ENCODE measurements at regions not wholly inside any gene's neighbourhood (a gene's known extent, or its start where the extent isn't known, plus 50 kb on each side); places are given as distances from the start of the nearest gene placed in this dataset.

DNA sequence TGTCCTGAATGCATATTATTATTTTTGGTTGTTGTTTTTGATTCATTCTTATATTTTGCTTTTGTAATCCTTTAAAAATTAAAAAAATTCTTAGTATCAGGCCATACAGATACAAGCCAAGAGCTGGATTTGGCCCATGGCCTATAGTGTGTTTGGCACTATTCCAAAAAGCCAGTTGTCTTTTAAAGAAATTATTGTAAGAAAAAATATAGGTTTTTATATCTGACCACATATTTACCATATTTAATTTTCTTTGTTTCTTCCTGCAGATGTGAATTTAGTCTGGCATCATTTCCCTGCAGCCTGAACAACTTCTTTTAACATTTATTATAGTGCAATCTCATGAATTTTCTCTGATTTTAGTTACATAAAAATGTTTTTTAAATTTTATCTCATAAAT lies 652.8 kb upstream of the NR3C2 start:
- no peak for TF ChIP-seq PPARA (CRISPR knock-in tag; IDR thresholded peaks at IDR 0.05; ENCODE audit: borderline replicate concordance)
- no peak for TF ChIP-seq GLIS3 (CRISPR knock-in tag; IDR thresholded peaks at IDR 0.05)
- TF ChIP-seq, protein P1, sequence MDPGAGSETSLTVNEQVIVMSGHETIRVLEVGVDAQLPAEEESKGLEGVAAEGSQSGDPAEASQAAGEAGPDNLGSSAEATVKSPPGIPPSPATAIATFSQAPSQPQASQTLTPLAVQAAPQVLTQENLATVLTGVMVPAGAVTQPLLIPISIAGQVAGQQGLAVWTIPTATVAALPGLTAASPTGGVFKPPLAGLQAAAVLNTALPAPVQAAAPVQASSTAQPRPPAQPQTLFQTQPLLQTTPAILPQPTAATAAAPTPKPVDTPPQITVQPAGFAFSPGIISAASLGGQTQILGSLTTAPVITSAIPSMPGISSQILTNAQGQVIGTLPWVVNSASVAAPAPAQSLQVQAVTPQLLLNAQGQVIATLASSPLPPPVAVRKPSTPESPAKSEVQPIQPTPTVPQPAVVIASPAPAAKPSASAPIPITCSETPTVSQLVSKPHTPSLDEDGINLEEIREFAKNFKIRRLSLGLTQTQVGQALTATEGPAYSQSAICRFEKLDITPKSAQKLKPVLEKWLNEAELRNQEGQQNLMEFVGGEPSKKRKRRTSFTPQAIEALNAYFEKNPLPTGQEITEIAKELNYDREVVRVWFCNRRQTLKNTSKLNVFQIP (CRISPR knock-in tag; IDR thresholded peaks at IDR 0.05; ENCODE audit: borderline replicate concordance, low read depth): no peak
- ATAC-seq: no peak

DNA sequence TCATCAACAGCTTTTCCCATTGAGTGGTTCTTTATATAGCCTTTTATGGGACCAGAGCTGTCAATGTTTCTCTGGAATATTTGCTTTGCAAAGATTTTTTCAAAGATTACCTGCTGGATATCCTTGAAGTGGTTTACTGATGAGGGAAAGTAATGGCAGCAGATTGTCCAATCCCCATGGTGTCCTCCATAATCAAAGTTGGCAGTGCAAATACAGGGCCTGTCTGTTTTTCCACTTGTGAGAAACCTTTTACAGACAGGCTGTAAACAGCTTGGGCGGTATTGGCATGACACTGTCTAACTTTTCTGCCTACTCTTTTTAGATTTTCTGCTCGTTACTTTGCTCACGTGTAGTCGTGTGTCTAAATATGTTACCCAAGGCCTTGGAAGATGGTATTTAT lies 641.9 kb upstream of the NR3C2 start:
- TF ChIP-seq ARNTL (CRISPR knock-in tag; IDR thresholded peaks at IDR 0.05; ENCODE audit: borderline replicate concordance, low read depth) (no peak), BACH2 (CRISPR knock-in tag; IDR thresholded peaks at IDR 0.05; ENCODE audit: borderline replicate concordance) (no peak), ZC3H10 (CRISPR knock-in tag; IDR thresholded peaks at IDR 0.05) (no peak), ZFP30 (CRISPR knock-in tag; IDR thresholded peaks at IDR 0.05) (no peak), ZFP3 (CRISPR knock-in tag; IDR thresholded peaks at IDR 0.05) (no peak), ZNF8 (CRISPR knock-in tag; IDR thresholded peaks at IDR 0.05) (no peak), CSDC2 (CRISPR knock-in tag; IDR thresholded peaks at IDR 0.05) (no peak), ZNF70 (CRISPR knock-in tag; IDR thresholded peaks at IDR 0.05) (no peak), GLIS3 (CRISPR knock-in tag; IDR thresholded peaks at IDR 0.05) (no peak), PPARA (CRISPR knock-in tag; IDR thresholded peaks at IDR 0.05; ENCODE audit: borderline replicate concordance) (no peak), TCF4 (CRISPR knock-in tag; IDR thresholded peaks at IDR 0.05; ENCODE audit: borderline replicate concordance) (no peak)
- TF ChIP-seq, protein P2, sequence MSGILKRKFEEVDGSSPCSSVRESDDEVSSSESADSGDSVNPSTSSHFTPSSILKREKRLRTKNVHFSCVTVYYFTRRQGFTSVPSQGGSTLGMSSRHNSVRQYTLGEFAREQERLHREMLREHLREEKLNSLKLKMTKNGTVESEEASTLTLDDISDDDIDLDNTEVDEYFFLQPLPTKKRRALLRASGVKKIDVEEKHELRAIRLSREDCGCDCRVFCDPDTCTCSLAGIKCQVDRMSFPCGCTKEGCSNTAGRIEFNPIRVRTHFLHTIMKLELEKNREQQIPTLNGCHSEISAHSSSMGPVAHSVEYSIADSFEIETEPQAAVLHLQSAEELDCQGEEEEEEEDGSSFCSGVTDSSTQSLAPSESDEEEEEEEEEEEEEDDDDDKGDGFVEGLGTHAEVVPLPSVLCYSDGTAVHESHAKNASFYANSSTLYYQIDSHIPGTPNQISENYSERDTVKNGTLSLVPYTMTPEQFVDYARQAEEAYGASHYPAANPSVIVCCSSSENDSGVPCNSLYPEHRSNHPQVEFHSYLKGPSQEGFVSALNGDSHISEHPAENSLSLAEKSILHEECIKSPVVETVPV (CRISPR knock-in tag; IDR thresholded peaks at IDR 0.05): no peak
- TF ChIP-seq, protein P3, sequence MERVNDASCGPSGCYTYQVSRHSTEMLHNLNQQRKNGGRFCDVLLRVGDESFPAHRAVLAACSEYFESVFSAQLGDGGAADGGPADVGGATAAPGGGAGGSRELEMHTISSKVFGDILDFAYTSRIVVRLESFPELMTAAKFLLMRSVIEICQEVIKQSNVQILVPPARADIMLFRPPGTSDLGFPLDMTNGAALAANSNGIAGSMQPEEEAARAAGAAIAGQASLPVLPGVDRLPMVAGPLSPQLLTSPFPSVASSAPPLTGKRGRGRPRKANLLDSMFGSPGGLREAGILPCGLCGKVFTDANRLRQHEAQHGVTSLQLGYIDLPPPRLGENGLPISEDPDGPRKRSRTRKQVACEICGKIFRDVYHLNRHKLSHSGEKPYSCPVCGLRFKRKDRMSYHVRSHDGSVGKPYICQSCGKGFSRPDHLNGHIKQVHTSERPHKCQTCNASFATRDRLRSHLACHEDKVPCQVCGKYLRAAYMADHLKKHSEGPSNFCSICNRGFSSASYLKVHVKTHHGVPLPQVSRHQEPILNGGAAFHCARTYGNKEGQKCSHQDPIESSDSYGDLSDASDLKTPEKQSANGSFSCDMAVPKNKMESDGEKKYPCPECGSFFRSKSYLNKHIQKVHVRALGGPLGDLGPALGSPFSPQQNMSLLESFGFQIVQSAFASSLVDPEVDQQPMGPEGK (CRISPR knock-in tag; IDR thresholded peaks at IDR 0.05; ENCODE audit: borderline replicate concordance): no peak
- TF ChIP-seq, protein P1 (CRISPR knock-in tag; IDR thresholded peaks at IDR 0.05; ENCODE audit: borderline replicate concordance, low read depth): no peak
- TF ChIP-seq, protein P4, sequence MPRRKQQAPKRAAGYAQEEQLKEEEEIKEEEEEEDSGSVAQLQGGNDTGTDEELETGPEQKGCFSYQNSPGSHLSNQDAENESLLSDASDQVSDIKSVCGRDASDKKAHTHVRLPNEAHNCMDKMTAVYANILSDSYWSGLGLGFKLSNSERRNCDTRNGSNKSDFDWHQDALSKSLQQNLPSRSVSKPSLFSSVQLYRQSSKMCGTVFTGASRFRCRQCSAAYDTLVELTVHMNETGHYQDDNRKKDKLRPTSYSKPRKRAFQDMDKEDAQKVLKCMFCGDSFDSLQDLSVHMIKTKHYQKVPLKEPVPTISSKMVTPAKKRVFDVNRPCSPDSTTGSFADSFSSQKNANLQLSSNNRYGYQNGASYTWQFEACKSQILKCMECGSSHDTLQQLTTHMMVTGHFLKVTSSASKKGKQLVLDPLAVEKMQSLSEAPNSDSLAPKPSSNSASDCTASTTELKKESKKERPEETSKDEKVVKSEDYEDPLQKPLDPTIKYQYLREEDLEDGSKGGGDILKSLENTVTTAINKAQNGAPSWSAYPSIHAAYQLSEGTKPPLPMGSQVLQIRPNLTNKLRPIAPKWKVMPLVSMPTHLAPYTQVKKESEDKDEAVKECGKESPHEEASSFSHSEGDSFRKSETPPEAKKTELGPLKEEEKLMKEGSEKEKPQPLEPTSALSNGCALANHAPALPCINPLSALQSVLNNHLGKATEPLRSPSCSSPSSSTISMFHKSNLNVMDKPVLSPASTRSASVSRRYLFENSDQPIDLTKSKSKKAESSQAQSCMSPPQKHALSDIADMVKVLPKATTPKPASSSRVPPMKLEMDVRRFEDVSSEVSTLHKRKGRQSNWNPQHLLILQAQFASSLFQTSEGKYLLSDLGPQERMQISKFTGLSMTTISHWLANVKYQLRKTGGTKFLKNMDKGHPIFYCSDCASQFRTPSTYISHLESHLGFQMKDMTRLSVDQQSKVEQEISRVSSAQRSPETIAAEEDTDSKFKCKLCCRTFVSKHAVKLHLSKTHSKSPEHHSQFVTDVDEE (CRISPR knock-in tag; IDR thresholded peaks at IDR 0.05): no peak
- TF ChIP-seq, protein P5, sequence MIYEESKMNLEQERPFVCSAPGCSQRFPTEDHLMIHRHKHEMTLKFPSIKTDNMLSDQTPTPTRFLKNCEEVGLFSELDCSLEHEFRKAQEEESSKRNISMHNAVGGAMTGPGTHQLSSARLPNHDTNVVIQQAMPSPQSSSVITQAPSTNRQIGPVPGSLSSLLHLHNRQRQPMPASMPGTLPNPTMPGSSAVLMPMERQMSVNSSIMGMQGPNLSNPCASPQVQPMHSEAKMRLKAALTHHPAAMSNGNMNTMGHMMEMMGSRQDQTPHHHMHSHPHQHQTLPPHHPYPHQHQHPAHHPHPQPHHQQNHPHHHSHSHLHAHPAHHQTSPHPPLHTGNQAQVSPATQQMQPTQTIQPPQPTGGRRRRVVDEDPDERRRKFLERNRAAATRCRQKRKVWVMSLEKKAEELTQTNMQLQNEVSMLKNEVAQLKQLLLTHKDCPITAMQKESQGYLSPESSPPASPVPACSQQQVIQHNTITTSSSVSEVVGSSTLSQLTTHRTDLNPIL (CRISPR knock-in tag; IDR thresholded peaks at IDR 0.05; ENCODE audit: low read depth): no peak
- ATAC-seq: no peak

DNA sequence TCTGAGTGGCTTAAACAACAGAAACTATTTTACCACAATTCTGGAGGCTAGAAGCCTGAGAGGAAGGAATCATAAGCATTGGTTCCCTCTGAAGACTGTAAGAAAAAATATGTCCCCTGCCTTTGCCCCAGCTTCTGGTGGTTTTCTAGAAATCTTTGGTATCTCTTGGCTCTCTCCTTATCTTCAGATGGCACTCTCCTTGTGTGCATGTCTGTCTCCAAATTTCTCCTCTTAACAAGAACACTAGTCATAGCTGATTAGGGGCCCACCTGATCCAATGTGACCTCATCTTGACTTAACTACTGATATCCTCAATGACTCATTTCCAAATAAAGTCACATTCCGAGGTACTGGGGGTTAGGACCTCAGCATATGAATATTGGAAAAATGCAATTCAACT lies 635.0 kb upstream of the NR3C2 start:
- no peak for ATAC-seq
- TF ChIP-seq, protein P3 (CRISPR knock-in tag; IDR thresholded peaks at IDR 0.05; ENCODE audit: borderline replicate concordance): no peak
- TF ChIP-seq ZFP3 (CRISPR knock-in tag; IDR thresholded peaks at IDR 0.05): no peak
- TF ChIP-seq PPARA (CRISPR knock-in tag; IDR thresholded peaks at IDR 0.05; ENCODE audit: borderline replicate concordance): no peak
- TF ChIP-seq OSR1 (CRISPR knock-in tag; IDR thresholded peaks at IDR 0.05): no peak
- TF ChIP-seq CSDC2 (CRISPR knock-in tag; IDR thresholded peaks at IDR 0.05): no peak
- TF ChIP-seq TCF4 (CRISPR knock-in tag; IDR thresholded peaks at IDR 0.05; ENCODE audit: borderline replicate concordance): no peak
- no peak for TF ChIP-seq BACH2 (CRISPR knock-in tag; IDR thresholded peaks at IDR 0.05; ENCODE audit: borderline replicate concordance)
- TF ChIP-seq, protein P4 (CRISPR knock-in tag; IDR thresholded peaks at IDR 0.05): no peak
- no peak for TF ChIP-seq ZFP30 (CRISPR knock-in tag; IDR thresholded peaks at IDR 0.05)
- TF ChIP-seq RARB (CRISPR knock-in tag; IDR thresholded peaks at IDR 0.05): no peak
- no peak for TF ChIP-seq TOX (CRISPR knock-in tag; IDR thresholded peaks at IDR 0.05; ENCODE audit: borderline replicate concordance)
